Smooth muscle cell (in vitro differentiated cells): ENCODE measurements at regions not wholly inside any gene's neighbourhood (a gene's known extent, or its start where the extent isn't known, plus 50 kb on each side); places are given as distances from the start of the nearest gene placed in this dataset.

Experiments used
- DNase-seq: peaks from one replicate; lab custom pipeline; 2025; ENCODE audit not compliant: unreplicated experiment; lab: John Stamatoyannopoulos, UW
- H2AFZ ChIP-seq: fragments of 200-600 bp; sonication (generic); 2 replicates; pipeline ENCODE4 v1.6.0; 2016; ENCODE audit warnings: antibody characterized with exemption, low read depth, mild to moderate bottlenecking
- H3F3A ChIP-seq: fragments of 200-600 bp; sonication (generic); 2 replicates; pipeline ENCODE4 v1.6.0; 2017; ENCODE audit warnings: antibody characterized with exemption, low read depth
- H3K27ac ChIP-seq: fragments of 200-600 bp; sonication (generic); 2 replicates; pipeline ENCODE4 v1.5.1; 2016; ENCODE audit warnings: low read depth, mild to moderate bottlenecking
- H3K27me3 ChIP-seq: fragments of 200-600 bp; sonication (generic); 2 replicates; pipeline ENCODE4 v1.6.1; 2016; ENCODE audit warnings: low read depth, mild to moderate bottlenecking
- H3K36me3 ChIP-seq: fragments of 200-600 bp; sonication (generic); 2 replicates; pipeline ENCODE4 v1.5.1; 2016; ENCODE audit warnings: low read depth
- H3K4me1 ChIP-seq: fragments of 200-600 bp; sonication (generic); 2 replicates; pipeline ENCODE4 v1.5.1; 2016; ENCODE audit warnings: low read depth
- H3K4me2 ChIP-seq: fragments of 200-600 bp; sonication (generic); 2 replicates; pipeline ENCODE4 v1.6.0; 2016; ENCODE audit warnings: mild to moderate bottlenecking
- H3K4me3 ChIP-seq: fragments of 200-600 bp; sonication (generic); 2 replicates; pipeline ENCODE4 v1.5.1; 2016; ENCODE audit warnings: mild to moderate bottlenecking
- H3K79me2 ChIP-seq: fragments of 200-600 bp; sonication (generic); 2 replicates; pipeline ENCODE4 v1.6.0; 2016; ENCODE audit warnings: low read depth, mild to moderate bottlenecking
- H3K9ac ChIP-seq: fragments of 200-600 bp; sonication (generic); 2 replicates; pipeline ENCODE4 v1.6.0; 2016; ENCODE audit warnings: low read depth
- H3K9me3 ChIP-seq: fragments of 200-600 bp; sonication (generic); replicated peaks from 2 replicates; pipeline ENCODE4 v1.5.1; 2016; ENCODE audit warnings: low read depth
- H4K20me1 ChIP-seq: fragments of 200-600 bp; sonication (generic); 2 replicates; pipeline ENCODE4 v1.6.0; 2016; ENCODE audit warnings: low read depth
- CTCF ChIP-seq: fragments of 200-600 bp; sonication (generic); IDR thresholded peaks from 2 replicates; pipeline ENCODE4 v1.5.1; 2017; ENCODE audit warnings: borderline replicate concordance, mild to moderate bottlenecking, antibody characterized with exemption; ENCODE audit not compliant: insufficient read depth, poor library complexity, severe bottlenecking
- WGBS: methylation state at CpG from one replicate; pipeline ENCODE4 v1.1.7; 2016; ENCODE audit warnings: low lambda C conversion rate; 5-methylcytosine and 5-hydroxymethylcytosine counted together

GRCh38 chr15:100809587-100809986 lies 70.0 kb upstream of the ALDH1A3 start:
- Histone ChIP-seq H3K4me3 (no peak overlapping the region), H3K9me3 (no peaks in the 10 kb centered on the region), H3K9ac (no peak overlapping the region), H3K36me3 (no peaks in the 10 kb centered on the region), H3K27ac (no peak overlapping the region), H2AFZ (no peak overlapping the region), H3F3A (no peaks in the 10 kb centered on the region), H3K4me2 (no peak overlapping the region), H4K20me1 (no peaks in the 10 kb centered on the region), H3K4me1 (no peaks in the 10 kb centered on the region), H3K27me3 (no peaks in the 10 kb centered on the region), H3K79me2 (no peaks in the 10 kb centered on the region)
- WGBS: 90% methylated on average over 3 of the region's 3 CpGs
- no peak for DNase-seq
- TF ChIP-seq CTCF: no peak

- 98% methylated on average over 2 of the region's 2 CpGs for WGBS
Observed at GRCh38 chr15:100810229-100810628, 69.4 kb upstream of the ALDH1A3 start.

GRCh38 chr15:100810831-100811230 lies 68.8 kb upstream of the ALDH1A3 start:
- DNase-seq: no peak
- Histone ChIP-seq H3F3A (no peaks in the 10 kb centered on the region), H3K4me1 (no peaks in the 10 kb centered on the region), H3K36me3 (no peaks in the 10 kb centered on the region), H3K27ac (no peak overlapping the region), H3K9me3 (no peaks in the 10 kb centered on the region), H3K27me3 (no peaks in the 10 kb centered on the region), H3K9ac (no peak overlapping the region), H3K4me3 (no peak overlapping the region), H4K20me1 (no peaks in the 10 kb centered on the region), H2AFZ (no peak overlapping the region), H3K79me2 (no peaks in the 10 kb centered on the region), H3K4me2 (no peak overlapping the region)
- no peak for TF ChIP-seq CTCF
- WGBS: 96% methylated on average over 2 of the region's 2 CpGs

More at GRCh38 chr15:100810229-100810628, 69.4 kb upstream of the ALDH1A3 start:
- Histone ChIP-seq H3F3A (no peaks in the 10 kb centered on the region), H3K4me2 (no peak overlapping the region), H3K4me3 (no peak overlapping the region), H4K20me1 (no peaks in the 10 kb centered on the region), H2AFZ (no peak overlapping the region), H3K79me2 (no peaks in the 10 kb centered on the region), H3K9ac (no peak overlapping the region), H3K36me3 (no peaks in the 10 kb centered on the region), H3K27ac (no peak overlapping the region), H3K4me1 (no peaks in the 10 kb centered on the region), H3K27me3 (no peaks in the 10 kb centered on the region), H3K9me3 (no peaks in the 10 kb centered on the region)
- DNase-seq: no peak
- no peak for TF ChIP-seq CTCF

- Histone ChIP-seq H3K36me3 (no peaks in the 10 kb centered on the region), H3K9ac (no peak overlapping the region), H3K4me2 (no peak overlapping the region), H3F3A (no peaks in the 10 kb centered on the region), H3K27ac (no peak overlapping the region), H3K4me3 (no peak overlapping the region), H3K79me2 (no peaks in the 10 kb centered on the region), H4K20me1 (no peaks in the 10 kb centered on the region), H2AFZ (no peak overlapping the region), H3K27me3 (no peaks in the 10 kb centered on the region), H3K9me3 (no peaks in the 10 kb centered on the region), H3K4me1 (no peaks in the 10 kb centered on the region)
- no peak for DNase-seq
- no peak for TF ChIP-seq CTCF
- WGBS: 90% methylated on average over 2 of the region's 2 CpGs
Observed at GRCh38 chr15:100812802-100813201, 66.8 kb upstream of the ALDH1A3 start.
